ENCODE measurements at regions not wholly inside any gene's neighbourhood (a gene's known extent, or its start where the extent isn't known, plus 50 kb on each side); places are given as distances from the start of the nearest gene placed in this dataset.

GRCh38 chr6:164040994-164041393 is 626.5 kb downstream of the QKI start:
- H4K20me1 ChIP-seq (ENCODE audit: insufficient read depth) = no peaks in the 10 kb centered on the region
- no peaks in the 10 kb centered on the region for H3K4me1 ChIP-seq (ENCODE audit: low read depth, poor library complexity, severe bottlenecking)
- H3K4me2 ChIP-seq = no peak overlapping the region
- no peak for TF ChIP-seq CTCF (conservative IDR thresholded peaks at IDR 0.05; ENCODE audit: low read depth, low read length)
- no peak overlapping the region for H3K27ac ChIP-seq
- no peaks in the 10 kb centered on the region for H3K79me2 ChIP-seq (ENCODE audit: insufficient read depth, low read depth)
- H2AFZ ChIP-seq (ENCODE audit: low read depth) = no peak overlapping the region
- H3K36me3 ChIP-seq (ENCODE audit: insufficient read depth) = no peaks in the 10 kb centered on the region
- H3K27me3 ChIP-seq (ENCODE audit: insufficient read depth, low read depth) = no peaks in the 10 kb centered on the region
- no peak overlapping the region for H3K4me3 ChIP-seq (IDR thresholded peaks at IDR 0.05; ENCODE audit: insufficient read depth, low read depth, low read length)
- H3K9ac ChIP-seq = no peak overlapping the region

- TF ChIP-seq CTCF (conservative IDR thresholded peaks at IDR 0.05; ENCODE audit: low read depth, low read length) = no peak
- H3K27me3 ChIP-seq (ENCODE audit: insufficient read depth, low read depth) = no peaks in the 10 kb centered on the region
- no peak overlapping the region for H2AFZ ChIP-seq (ENCODE audit: low read depth)
- no peak overlapping the region for H3K9ac ChIP-seq
- no peaks in the 10 kb centered on the region for H3K79me2 ChIP-seq (ENCODE audit: insufficient read depth, low read depth)
- H3K36me3 ChIP-seq (ENCODE audit: insufficient read depth) = no peaks in the 10 kb centered on the region
- H4K20me1 ChIP-seq (ENCODE audit: insufficient read depth) = no peaks in the 10 kb centered on the region
- H3K27ac ChIP-seq = no peak overlapping the region
- no peaks in the 10 kb centered on the region for H3K4me1 ChIP-seq (ENCODE audit: low read depth, poor library complexity, severe bottlenecking)
- H3K4me3 ChIP-seq (IDR thresholded peaks at IDR 0.05; ENCODE audit: insufficient read depth, low read depth, low read length) = no peak overlapping the region
- no peak overlapping the region for H3K4me2 ChIP-seq
These were observed 625.4 kb downstream of the QKI start for GRCh38 chr6:164039954-164040375.

- H3K27ac ChIP-seq = no peak overlapping the region
- no peaks in the 10 kb centered on the region for H4K20me1 ChIP-seq (ENCODE audit: insufficient read depth)
- no peaks in the 10 kb centered on the region for H3K27me3 ChIP-seq (ENCODE audit: insufficient read depth, low read depth)
- no peak overlapping the region for H3K4me3 ChIP-seq (IDR thresholded peaks at IDR 0.05; ENCODE audit: insufficient read depth, low read depth, low read length)
- no peaks in the 10 kb centered on the region for H3K4me1 ChIP-seq (ENCODE audit: low read depth, poor library complexity, severe bottlenecking)
- no peak overlapping the region for H3K4me2 ChIP-seq
- H3K36me3 ChIP-seq (ENCODE audit: insufficient read depth) = no peaks in the 10 kb centered on the region
- TF ChIP-seq CTCF (conservative IDR thresholded peaks at IDR 0.05; ENCODE audit: low read depth, low read length) = no peak
- no peak overlapping the region for H3K9ac ChIP-seq
- no peaks in the 10 kb centered on the region for H3K79me2 ChIP-seq (ENCODE audit: insufficient read depth, low read depth)
- no peak overlapping the region for H2AFZ ChIP-seq (ENCODE audit: low read depth)
These were observed 622.8 kb downstream of the QKI start for GRCh38 chr6:164037171-164037870.

- H3K27ac ChIP-seq = no peak overlapping the region
- H3K4me1 ChIP-seq (ENCODE audit: low read depth, poor library complexity, severe bottlenecking) = no peaks in the 10 kb centered on the region
- H3K27me3 ChIP-seq (ENCODE audit: insufficient read depth, low read depth) = no peaks in the 10 kb centered on the region
- no peaks in the 10 kb centered on the region for H3K79me2 ChIP-seq (ENCODE audit: insufficient read depth, low read depth)
- TF ChIP-seq CTCF (conservative IDR thresholded peaks at IDR 0.05; ENCODE audit: low read depth, low read length) = no peak
- H4K20me1 ChIP-seq (ENCODE audit: insufficient read depth) = no peaks in the 10 kb centered on the region
- no peaks in the 10 kb centered on the region for H3K36me3 ChIP-seq (ENCODE audit: insufficient read depth)
- no peak overlapping the region for H3K4me3 ChIP-seq (IDR thresholded peaks at IDR 0.05; ENCODE audit: insufficient read depth, low read depth, low read length)
- no peak overlapping the region for H2AFZ ChIP-seq (ENCODE audit: low read depth)
- H3K9ac ChIP-seq = no peak overlapping the region
- no peak overlapping the region for H3K4me2 ChIP-seq
These were observed 621.5 kb downstream of the QKI start for GRCh38 chr6:164035900-164036485.
